Mammary epithelial cell (primary cell): ENCODE measurements at regions not wholly inside any gene's neighbourhood (a gene's known extent, or its start where the extent isn't known, plus 50 kb on each side); places are given as distances from the start of the nearest gene placed in this dataset.

Experiments
- CTCF ChIP-seq, 2 donors: IDR thresholded peaks in 1 of 2; conservative IDR thresholded peaks in 1 of 2; 2 replicates each; pipeline ENCODE4 v1.5.1; 2011 to 2012; ENCODE audit warnings: inconsistent platforms in 2 of 2, low read length in 2 of 2, mild to moderate bottlenecking in 2 of 2, control low read depth in 1 of 2, low read depth in 1 of 2; ENCODE audit not compliant: insufficient read depth in 1 of 2; ENCODE audit errors: extremely low read depth in 1 of 2
- EZH2 ChIP-seq: IDR thresholded peaks from 2 replicates; pipeline ENCODE4 v1.6.1; 2012; ENCODE audit warnings: low read length, inconsistent platforms, borderline replicate concordance

- TF ChIP-seq CTCF (conservative IDR thresholded peaks at IDR 0.05 in 1 of 2, IDR thresholded peaks at IDR 0.05 in 1 of 2; ENCODE audit: extremely low read depth in 1 of 2, insufficient read depth in 1 of 2, low read depth in 1 of 2, low read length in 2 of 2) (no peak), EZH2 (no peak)
Observed at GRCh38 chr11:110809417-110810199, 97.4 kb upstream of the ARHGAP20 start.
